Erythroblast (primary cell): ENCODE measurements at regions not wholly inside any gene's neighbourhood (a gene's known extent, or its start where the extent isn't known, plus 50 kb on each side); places are given as distances from the start of the nearest gene placed in this dataset.

ENCODE experiments used
- GATA1 ChIP-seq: IDR thresholded peaks from 2 replicates; pipeline ENCODE4 v1.6.1; 2011; ENCODE audit warnings: low read depth, mild to moderate bottlenecking, control low read depth, low read length, moderate library complexity
- POLR2A ChIP-seq: IDR thresholded peaks from 2 replicates; pipeline ENCODE4 v1.6.1; 2011; ENCODE audit warnings: mild to moderate bottlenecking, low read length

- TF ChIP-seq POLR2A (no peak), GATA1 (no peak)
Measured at GRCh38 chr13:79908381-79908780, 427.4 kb downstream of the NDFIP2 start.
